Endodermal cell (in vitro differentiated cells): ENCODE measurements at regions not wholly inside any gene's neighbourhood (a gene's known extent, or its start where the extent isn't known, plus 50 kb on each side); places are given as distances from the start of the nearest gene placed in this dataset.

Experiments used
- DNase-seq: peaks from one replicate; pipeline ENCODE4 v3.0.0-alpha.2; 2017
- H3K27ac ChIP-seq: 2 replicates; pipeline ENCODE4 v1.5.1; 2013; ENCODE audit warnings: mild to moderate bottlenecking, low read depth, low read length, moderate library complexity
- H3K27me3 ChIP-seq: 2 replicates; pipeline ENCODE4 v1.6.1; 2013; ENCODE audit warnings: mild to moderate bottlenecking, low read length, moderate library complexity; ENCODE audit not compliant: insufficient read depth, control insufficient read depth, poor library complexity, severe bottlenecking
- H3K36me3 ChIP-seq: 2 replicates; pipeline ENCODE4 v1.7.0; 2013; ENCODE audit warnings: mild to moderate bottlenecking, low read length, moderate library complexity; ENCODE audit not compliant: control insufficient read depth, insufficient read depth
- H3K4me1 ChIP-seq: one replicate; pipeline ENCODE4 v1.7.0; 2013; ENCODE audit warnings: low read length; ENCODE audit not compliant: control insufficient read depth, insufficient read depth
- H3K4me3 ChIP-seq: 2 replicates; pipeline ENCODE4 v1.5.1; 2013; ENCODE audit warnings: mild to moderate bottlenecking, low read length, moderate library complexity
- H3K9ac ChIP-seq: 2 replicates; pipeline ENCODE4 v1.6.1; 2013; ENCODE audit warnings: mild to moderate bottlenecking, low read length, moderate library complexity; ENCODE audit not compliant: poor library complexity, severe bottlenecking; ENCODE audit errors: extremely low read depth
- H3K9me3 ChIP-seq: 2 replicates; pipeline ENCODE4 v1.6.1; 2013; ENCODE audit warnings: mild to moderate bottlenecking, low read length, moderate library complexity; ENCODE audit not compliant: control insufficient read depth
- H3K27ac Mint-ChIP-seq: 2 replicates; pipeline ENCODE4 v1.8.0; 2020; ENCODE audit warnings: mixed read lengths
- H3K27me3 Mint-ChIP-seq: 2 replicates; pipeline ENCODE4 v1.8.0; 2021; ENCODE audit warnings: mild to moderate bottlenecking, mixed read lengths; ENCODE audit not compliant: insufficient read depth
- H3K36me3 Mint-ChIP-seq: 2 replicates; pipeline ENCODE4 v1.8.0; 2020; ENCODE audit warnings: low read depth, mixed read lengths
- H3K4me1 Mint-ChIP-seq: 2 replicates; pipeline ENCODE4 v1.8.0; 2020; ENCODE audit warnings: mixed read lengths
- H3K4me3 Mint-ChIP-seq: 2 replicates; pipeline ENCODE4 v1.8.0; 2020; ENCODE audit warnings: mild to moderate bottlenecking, moderate library complexity, mixed read lengths
- H3K9me3 Mint-ChIP-seq: 2 replicates; pipeline ENCODE4 v1.8.0; 2020; ENCODE audit warnings: mild to moderate bottlenecking, mixed read lengths
- CTCF ChIP-seq: fragments of 200-600 bp; sonication (generic); conservative IDR thresholded peaks from 2 replicates; pipeline ENCODE4 v1.5.0; 2021; ENCODE audit warnings: antibody characterized with exemption, mild to moderate bottlenecking
- WGBS, 2 experiments: methylation state at CpG; one replicate each; pipeline versions ENCODE4 v1.1.5 to v1.1.7; 2013; ENCODE audit warnings: missing lambda C conversion rate in 2 of 2, mixed read lengths in 1 of 2; ENCODE audit not compliant: insufficient coverage in 1 of 2, insufficient read length in 1 of 2; 5-methylcytosine and 5-hydroxymethylcytosine counted together

- no peaks in the 10 kb centered on the region for H3K4me1 Mint-ChIP-seq
- H3K36me3 Mint-ChIP-seq, result no peaks in the 10 kb centered on the region
- no peaks in the 10 kb centered on the region for H3K4me1 ChIP-seq
- TF ChIP-seq CTCF, result no peak
- no peak overlapping the region for H3K4me3 ChIP-seq
- WGBS, 2 experiments, result 64 to 72% methylated on average over 5 to 10 of the region's 10 CpGs
- peak overlapping the region; percentile 76 for H3K27ac ChIP-seq
- no peaks in the 10 kb centered on the region for H3K9me3 ChIP-seq
- no peak overlapping the region for H3K4me3 Mint-ChIP-seq
- H3K27me3 Mint-ChIP-seq, result peaks cover 8% of the 10 kb centered on the region
- H3K9me3 Mint-ChIP-seq, result peaks cover 8% of the 10 kb centered on the region
- no peak overlapping the region for H3K9ac ChIP-seq
- no peaks in the 10 kb centered on the region for H3K36me3 ChIP-seq
- peak; percentile 47 for DNase-seq
- no peaks in the 10 kb centered on the region for H3K27me3 ChIP-seq
- no peak overlapping the region for H3K27ac Mint-ChIP-seq
These were observed 117.7 kb downstream of the WSCD1 start for GRCh38 chr17:6187836-6188235.

GRCh38 chr17:6186998-6187397 lies 116.8 kb downstream of the WSCD1 start:
- Mint-ChIP-seq H3K4me3 (no peak overlapping the region), H3K27ac (no peak overlapping the region), H3K9me3 (peaks cover 3% of the 10 kb centered on the region), H3K36me3 (no peaks in the 10 kb centered on the region), H3K4me1 (no peaks in the 10 kb centered on the region), H3K27me3 (peaks cover 7% of the 10 kb centered on the region)
- Histone ChIP-seq H3K27me3 (no peaks in the 10 kb centered on the region), H3K4me3 (no peak overlapping the region), H3K9me3 (no peaks in the 10 kb centered on the region), H3K27ac (no peak overlapping the region), H3K9ac (no peak overlapping the region), H3K4me1 (no peaks in the 10 kb centered on the region), H3K36me3 (no peaks in the 10 kb centered on the region)
- peak; percentile 30 for DNase-seq
- TF ChIP-seq CTCF, result no peak
- WGBS, 2 experiments, result 69 to 100% methylated on average over 1 of the region's 1 CpG

- Mint-ChIP-seq H3K4me1 (no peaks in the 10 kb centered on the region), H3K27me3 (peaks cover 7% of the 10 kb centered on the region), H3K9me3 (peaks cover 3% of the 10 kb centered on the region), H3K36me3 (no peaks in the 10 kb centered on the region), H3K4me3 (no peak overlapping the region), H3K27ac (no peak overlapping the region)
- H3K9me3 ChIP-seq, result no peaks in the 10 kb centered on the region
- DNase-seq, result no peak
- whole genome bisulfite sequencing, 2 experiments, result 86% methylated on average over 3 of the region's 3 CpGs; no CpG with 5 or more reads in 1 of the 2 experiments
- H3K27ac ChIP-seq, result no peak overlapping the region
- no peak for TF ChIP-seq CTCF
- no peaks in the 10 kb centered on the region for H3K4me1 ChIP-seq
- H3K27me3 ChIP-seq, result no peaks in the 10 kb centered on the region
- no peak overlapping the region for H3K9ac ChIP-seq
- no peaks in the 10 kb centered on the region for H3K36me3 ChIP-seq
- H3K4me3 ChIP-seq, result no peak overlapping the region
These were observed 114.3 kb downstream of the WSCD1 start for GRCh38 chr17:6184508-6184907.
